ACHN (cell line): ENCODE measurements at regions not wholly inside any gene's neighbourhood (a gene's known extent, or its start where the extent isn't known, plus 50 kb on each side); places are given as distances from the start of the nearest gene placed in this dataset.
"Not testable (repeated sequence)": the region's sequence is repeated elsewhere in the genome, so short reads cannot be mapped to it uniquely, and the experiment has no call there.

Source experiments
- DNase-seq: peaks from one replicate; pipeline ENCODE4 v3.0.0-alpha.2; 2015
- in situ Hi-C: cut with HindIII; loops from 2 replicates; pipeline ENCODE4 v1.10.0; 2017; ENCODE audit warnings: low sequenced_read_pairs, low pct_ligation_motif_present, low pct_unique_long_range_greater_than_20kb

DNA sequence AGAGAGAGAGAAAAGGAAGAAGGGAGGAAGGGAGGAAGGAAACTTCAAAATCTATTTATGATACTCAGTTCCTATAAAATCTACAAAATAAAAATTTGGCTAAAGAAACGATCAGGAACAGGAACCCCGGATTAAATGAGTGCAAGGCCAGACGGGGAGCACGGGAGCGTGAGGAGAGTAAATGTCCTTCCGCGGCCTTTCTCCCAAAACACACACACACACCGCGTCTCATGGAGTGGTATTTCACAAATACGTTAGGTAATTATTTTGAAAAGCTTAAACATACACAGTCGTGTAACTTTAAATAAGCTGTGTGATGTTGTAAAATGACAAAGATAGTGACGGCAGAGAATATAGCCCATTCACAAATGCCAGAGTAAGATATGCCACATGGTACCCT is 125.7 kb upstream of the AFDN start:
- in situ Hi-C loops = no loop called here

DNA sequence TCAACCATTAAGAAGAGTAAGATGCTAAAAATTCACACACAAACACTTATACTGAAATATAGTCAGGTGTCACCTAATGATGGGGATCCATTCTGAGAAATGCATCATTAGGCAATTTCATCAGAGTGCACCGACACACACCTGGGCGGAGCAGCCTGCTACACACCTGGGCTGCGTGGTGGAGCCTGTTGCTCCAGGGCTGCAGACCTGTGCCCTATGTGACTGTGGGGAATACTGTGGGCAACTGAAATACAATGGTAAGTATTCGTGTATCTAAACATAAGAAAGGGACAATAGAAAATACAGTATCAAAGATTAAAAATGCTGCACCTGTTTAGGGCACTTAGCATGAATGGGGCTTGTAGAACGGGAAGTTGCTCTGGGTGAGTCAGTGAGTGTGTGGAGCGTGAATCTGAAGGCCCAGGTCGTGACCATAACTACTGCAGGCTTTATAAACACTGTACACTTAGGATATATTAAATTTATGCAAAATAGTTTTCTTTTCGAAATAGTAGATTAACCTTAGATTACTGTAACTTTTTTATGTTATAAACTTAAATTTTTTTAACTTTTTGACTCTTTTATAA is 124.4 kb upstream of the AFDN start:
- no peak for DNase-seq
- in situ Hi-C loops = no loop called here

More for the DNA sequence above, 125.7 kb upstream of the AFDN start:
- DNase-seq = no peak

DNA sequence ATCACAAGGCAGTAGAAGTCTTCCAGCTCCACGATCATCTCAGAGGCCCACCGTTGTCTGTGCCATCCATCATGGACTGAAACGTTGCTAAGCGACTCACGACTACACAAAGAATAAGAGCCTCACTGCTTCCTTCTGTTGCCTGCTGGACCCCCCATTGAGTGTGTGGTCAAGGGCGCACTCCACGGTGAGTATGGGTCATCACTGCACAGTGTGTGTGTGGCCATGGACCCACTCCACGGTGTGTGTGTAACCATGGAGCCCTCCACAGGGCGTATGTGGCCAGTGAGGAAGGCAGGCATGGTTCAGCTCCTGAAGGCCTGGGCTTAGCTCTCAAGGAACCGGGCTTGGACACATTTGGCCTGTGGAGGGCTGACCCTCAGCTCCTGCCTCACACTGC is 123.4 kb upstream of the AFDN start:
- DNase-seq = no peak
- in situ Hi-C loops = no loop called here

DNA sequence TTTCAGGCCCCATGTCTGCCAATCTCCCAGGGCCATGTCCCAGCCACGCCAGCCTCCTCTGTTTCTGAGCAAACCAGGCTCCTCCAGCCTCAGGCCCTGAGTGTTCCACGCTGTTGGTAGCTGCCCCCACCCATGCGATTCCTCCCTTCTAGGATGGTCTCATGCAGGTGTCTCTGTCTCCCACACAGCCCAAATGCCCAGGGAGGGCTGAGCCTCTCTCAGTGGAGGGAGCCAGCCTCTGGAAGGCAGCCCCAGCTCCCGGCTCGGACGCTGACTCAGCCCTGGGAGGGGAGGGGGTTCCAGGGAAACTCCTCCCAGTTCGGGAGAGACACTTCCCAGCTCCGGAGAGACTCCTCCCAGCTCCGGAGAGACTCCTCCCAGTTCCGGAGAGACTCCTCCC is 122.9 kb upstream of the AFDN start:
- DNase-seq = no peak
- in situ Hi-C loops = no loop called here

DNA sequence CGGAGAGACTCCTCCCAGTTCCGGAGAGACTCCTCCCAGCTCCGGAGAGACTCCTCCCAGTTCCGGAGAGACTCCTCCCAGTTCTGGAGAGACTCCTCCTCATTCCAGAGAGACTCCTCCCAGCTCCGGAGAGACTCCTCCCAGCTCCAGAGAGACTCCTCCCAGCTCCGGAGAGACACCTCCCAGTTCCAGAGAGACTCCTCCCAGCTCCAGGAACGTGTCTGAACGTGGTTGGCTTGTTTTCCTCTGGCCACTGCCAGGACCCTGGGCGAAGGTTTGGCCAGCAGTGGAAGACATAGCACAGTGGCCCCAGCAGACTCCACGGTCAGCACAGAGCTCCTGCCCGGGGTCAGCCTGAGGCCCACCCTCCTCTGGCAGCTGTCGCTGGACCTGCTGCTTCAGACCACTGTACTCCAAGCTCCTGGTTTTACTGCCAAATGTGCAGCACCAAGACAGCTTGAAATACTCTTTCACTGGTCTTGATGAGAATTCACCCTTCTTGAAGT is 122.3 kb upstream of the AFDN start:
- DNase-seq = no peak
- in situ Hi-C loops = no loop called here

DNA sequence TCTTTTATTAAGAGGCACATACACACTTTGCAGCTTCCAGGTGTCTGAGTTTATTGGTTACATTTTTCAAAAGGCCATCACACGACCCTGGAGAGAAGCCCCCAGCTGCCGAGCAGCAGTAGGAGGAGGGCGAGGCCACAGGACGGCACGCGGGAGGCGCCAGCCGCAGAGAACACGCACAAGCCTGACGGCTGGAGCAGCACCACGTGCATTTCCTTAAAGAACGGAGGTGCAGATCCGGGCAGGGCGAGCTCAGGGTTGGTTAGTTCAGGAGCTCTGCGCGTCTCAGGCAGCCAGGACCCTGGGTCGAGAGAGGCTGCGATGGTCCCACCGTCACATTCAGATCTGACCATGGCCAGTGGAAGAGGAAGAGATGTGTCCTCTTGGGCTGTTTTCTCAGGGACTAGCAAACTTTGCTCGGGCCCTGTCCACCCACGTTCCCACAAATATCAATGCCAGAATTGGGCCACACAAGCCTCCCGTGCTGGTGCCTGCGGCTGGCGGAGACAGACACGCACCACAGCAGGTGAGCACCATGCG is 121.4 kb upstream of the AFDN start:
- DNase-seq = no peak
- in situ Hi-C loops = no loop called here

DNA sequence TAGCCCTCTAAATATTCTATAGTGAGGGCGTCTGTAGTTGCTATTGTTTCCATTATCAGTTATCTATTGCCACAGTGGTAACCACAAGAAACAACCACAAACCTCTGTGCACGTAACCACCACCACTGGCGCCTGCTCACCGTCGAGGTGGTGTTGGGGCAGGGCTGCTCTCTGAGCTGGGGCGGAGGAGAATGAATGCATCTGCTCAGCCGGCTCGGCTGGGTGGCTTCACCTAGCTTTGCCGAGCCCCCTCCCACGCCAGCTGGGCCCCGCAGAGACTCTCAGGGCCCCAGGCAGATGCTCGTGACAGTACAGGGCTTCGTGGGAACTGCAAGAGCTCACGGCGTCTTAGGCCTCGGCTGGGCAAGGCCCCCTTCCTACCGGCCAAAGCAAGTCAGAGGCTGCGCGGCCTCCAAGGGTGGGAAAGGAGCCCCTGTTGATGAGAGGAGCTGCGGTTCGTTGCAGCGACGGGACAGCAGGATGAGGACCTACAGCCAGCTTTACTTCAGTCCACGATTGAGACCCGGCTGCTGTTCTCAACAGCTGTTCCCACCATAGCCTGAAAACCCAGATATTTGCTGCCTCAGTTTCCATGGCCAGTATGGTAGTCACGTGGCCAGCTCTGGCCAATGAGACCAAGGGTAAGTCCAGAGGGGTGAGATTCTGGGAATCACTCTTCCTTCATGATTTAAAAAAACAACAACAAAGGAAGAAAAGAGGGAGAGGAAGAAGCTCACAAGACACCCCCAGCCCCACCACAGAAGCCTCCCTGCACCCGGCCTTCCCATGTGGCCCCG is 120.2 kb upstream of the AFDN start:
- in situ Hi-C loops = no loop called here
- DNase-seq = no peak

DNA sequence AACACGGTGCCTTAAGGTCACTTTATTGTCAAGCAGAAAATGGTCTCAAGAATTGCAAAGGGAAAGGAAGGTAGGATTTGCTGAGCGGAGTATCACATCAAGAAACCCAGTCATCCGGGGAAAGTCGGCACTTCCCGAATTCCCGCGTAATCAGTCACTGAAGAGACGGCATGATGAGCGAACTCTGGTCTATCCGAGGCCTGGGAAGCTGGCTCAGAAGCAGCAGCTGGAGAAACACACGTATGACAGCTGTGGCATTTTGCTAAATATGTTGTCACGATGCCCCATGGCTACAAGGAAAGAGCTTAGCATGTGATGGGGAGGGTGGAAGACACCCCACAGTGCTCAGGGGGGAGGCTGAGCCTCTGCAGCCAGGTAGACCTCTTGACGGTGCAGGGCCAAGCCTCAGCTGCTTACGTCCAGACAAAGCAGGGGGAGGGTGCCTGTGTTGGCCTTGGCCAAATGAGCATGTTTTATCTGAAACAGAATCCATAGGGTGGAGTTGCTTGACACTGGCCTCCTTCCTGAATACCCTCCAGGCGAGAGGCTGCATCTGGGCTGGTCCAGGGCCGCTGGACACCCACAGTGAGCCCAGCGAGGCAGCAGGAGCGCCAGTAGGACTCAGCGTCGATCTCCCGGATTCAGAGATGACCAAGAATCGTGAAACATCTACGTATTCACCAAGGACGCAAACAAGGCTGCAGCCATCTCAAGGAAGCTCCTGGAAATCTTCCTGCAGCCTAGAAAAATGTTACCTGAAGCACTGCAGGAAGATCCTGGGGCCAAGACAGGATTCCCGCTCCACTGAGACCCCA is 118.8 kb upstream of the AFDN start:
- in situ Hi-C loops = no loop called here
- DNase-seq = no peak

DNA sequence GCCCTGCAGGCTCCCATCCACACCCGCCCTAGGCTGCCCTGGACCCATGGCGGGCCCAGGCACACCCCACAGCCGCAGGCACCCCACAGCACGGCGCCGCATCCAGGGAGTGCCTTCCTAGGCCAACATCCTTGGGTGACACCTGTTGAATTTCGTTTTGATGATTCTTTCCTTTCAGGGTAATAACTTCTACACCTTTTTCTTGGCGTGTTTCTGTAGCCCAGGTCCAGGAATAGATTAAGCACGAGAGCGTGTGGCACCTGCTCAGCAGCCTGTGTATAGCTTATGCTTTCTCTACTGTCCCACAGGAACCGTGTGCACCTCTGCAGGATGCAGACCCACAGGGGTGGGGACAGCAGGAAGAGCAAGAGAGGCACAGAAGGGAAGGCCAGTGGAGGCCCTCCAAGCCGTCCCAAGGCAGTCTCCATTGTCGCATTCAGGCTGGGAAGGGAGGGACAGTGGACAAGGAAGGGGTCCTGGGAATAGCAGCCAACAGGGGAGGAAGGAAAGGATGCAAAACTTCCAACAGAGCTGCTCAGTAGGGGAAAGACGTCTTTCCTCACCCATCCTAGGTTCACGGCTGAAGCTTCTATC is 118.1 kb upstream of the AFDN start:
- no peak for DNase-seq
- in situ Hi-C loops = no loop called here

DNA sequence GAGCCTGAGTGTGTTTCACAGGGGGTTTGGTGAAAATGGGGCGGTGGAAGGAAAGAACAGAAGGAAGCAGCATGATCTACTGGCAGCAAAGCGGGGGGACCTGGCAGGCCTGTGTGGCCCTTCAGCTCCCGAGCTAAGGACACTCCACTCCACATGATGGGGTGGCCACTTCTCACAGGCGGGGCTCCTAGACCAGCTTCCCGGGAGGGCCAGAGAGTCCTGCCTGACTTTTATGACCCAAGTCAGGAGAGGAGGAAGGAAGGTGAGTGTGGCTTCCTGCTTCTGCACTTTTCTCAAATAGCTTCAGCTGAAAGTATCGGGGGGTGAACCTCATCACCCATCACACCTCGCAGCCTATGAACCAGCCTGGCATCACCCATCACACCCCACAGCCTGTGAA is 117.5 kb upstream of the AFDN start:
- no peak for DNase-seq
- in situ Hi-C loops = no loop called here

DNA sequence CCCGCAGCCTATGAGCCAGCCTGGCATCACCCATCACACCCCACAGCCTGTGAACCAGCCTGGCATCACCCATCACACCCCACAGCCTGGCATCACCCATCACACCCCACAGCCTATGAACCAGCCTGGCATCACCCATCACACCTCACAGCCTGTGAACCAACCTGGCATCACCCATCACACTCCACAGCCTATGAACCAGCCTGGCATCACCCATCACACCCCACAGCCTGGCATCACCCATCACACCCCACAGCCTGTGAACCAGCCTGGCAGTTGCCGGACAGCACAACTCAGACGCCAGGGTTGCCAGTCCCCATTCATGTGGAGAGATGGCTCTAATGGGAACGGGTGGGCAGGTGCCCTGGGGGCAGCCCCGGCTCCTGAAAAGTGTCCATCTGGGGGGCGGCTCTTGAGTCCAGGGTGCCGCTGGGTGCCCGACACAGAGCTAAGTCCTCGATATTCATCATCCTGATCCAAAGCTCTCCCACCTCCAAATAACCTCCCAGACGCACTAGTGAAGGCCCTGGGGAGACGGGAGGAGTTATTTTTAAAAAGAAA is 116.9 kb upstream of the AFDN start:
- DNase-seq, in situ Hi-C loops: not testable (repeated sequence)

DNA sequence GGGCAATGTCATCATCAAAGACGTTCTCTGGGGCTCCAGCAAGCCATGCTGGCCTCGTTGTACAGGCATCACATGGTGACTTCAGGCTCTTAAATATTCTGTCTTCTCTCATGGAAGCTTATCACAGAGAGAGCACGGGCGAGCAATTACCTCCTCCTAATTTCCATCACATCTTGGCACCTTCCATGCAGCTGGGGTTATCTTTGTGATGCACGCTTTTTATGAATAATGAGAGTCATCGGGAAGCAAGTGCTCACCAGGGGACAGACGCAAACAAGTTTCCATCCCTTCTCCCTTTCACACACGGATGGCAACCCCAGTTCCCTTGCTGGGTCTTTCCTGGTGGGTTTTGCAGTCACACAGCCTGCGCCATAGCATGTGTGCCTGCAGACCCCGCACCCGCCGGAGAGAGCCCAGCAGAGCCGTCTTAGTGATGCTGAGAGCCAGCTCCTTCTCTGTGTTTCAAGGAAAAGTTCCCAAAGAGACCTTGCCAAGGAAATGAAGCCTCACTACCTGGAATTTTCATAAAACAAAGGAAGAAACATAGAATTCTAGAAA is 116.3 kb upstream of the AFDN start:
- no peak for DNase-seq
- in situ Hi-C loops = no loop called here

DNA sequence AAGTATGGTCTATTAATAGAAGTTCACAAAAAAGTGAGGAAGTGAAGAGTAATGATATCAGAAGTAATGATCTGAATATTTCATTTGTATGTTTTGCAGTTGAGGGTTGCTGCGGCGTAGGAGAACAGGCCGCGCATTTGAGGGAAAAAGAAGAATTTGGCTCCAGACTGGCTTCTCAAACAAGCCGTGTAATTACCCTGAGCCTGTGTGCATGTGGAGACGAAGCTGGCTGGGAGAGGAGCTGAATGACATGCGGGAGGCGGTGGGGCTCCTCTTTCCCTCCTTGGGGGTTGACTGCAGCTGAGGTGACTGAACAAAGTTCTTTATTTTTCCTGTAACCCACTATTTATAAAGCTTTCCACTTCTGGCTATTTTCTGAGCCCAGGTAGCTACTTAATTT is 115.5 kb upstream of the AFDN start:
- DNase-seq = no peak
- in situ Hi-C loops = no loop called here

DNA sequence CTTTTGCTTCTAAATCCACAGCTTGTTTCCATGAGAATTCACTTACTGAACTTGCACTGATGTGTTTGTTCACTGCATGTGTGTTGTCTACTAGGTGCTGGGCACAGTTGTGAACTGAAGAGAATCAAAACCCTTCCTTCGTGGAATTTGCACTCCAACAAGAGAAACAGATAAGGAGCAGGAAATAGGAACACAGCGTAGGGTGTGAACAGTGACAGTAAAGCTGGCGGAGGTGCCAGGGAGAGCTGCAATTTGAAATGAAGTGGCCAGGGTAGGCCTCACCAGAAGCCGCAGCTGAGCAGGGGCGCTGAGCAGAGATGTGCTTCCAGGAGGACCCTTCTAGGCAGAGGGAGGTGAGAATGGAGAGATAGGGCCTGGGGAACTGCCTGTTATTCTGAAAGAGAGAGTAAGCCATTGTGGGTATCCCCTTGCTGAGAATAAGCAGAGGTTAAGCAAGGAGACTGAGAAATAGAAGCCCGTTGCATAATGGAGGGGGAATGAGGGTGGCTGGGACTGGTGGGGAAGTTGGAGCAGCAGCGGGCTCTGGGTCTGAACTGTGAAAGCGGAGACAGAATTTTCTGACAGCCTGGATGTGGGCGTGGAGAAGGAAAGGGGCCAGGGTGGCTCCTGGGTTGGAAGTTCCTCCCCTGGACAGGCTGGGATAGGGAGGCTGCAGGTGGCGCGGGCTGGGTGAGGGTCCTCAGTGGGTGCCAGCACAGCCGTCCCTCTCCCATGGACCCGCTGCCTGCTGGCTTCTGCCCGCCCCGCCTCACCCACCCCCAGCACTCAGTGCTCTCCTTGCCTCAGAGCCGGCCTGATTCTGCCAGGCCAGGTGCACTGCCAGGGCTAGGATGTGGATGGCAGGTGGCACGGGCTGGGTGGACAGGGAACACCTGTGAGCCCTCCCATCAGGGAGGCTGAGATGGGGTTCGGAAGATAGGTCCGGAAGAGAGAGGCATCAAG is 114.7 kb upstream of the AFDN start:
- no peak for DNase-seq
- in situ Hi-C loops = no loop called here

DNA sequence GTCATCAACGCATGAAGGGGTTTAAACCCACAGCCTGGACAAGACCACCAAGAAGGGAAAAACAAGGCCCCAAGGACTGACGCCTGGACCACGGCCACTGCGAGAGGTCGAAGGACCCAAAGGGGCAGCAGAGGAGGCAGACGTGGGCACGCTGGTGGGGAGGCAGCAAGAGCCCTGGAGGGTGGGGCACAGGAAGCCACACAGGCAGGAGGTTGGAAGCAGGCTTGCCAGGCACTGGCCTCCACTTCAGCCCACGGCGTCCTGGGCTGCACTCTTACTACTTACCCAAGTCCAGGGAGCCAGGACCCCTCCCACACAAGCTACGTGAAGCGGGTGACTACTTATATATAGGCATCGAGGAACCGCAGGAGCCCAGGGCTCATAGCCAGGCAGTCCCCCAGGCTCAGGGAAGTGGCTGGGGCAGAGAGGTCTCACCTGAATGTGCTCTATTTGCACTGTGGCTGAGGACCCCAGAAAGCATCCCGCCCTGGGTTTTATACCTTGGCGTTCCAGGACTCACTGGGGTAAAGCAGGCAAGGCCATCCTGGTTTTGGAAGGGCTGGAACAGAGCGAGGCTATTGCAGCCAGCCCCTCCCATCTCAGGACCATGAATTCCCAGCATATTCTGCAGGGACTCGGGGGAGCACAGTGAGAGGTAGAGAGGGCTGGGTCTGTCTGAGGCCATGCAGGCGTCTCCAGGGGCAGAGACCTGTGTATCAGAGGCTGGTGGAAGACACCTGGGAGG is 113.8 kb upstream of the AFDN start:
- in situ Hi-C loops = no loop called here
- no peak for DNase-seq

DNA sequence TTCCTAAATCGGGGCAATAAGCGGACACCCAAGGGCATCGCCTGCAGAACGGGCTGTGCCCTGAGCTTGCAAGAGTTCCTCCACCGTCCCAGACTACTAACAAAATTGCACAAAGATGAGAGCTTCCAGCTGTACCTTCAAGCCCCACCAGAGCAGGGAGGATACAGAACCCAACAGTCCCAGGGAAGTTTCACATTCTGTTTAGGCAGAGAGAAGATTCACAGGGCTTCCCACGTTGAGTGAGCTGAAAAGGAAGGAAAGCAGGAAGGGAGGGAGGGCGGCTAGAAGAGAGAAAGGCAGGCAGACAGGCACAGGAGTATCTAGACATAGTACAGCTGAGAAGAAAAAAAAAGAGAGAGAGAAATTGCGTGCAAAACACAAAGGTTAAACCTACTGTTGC is 112.6 kb upstream of the AFDN start:
- DNase-seq = no peak
- in situ Hi-C loops = no loop called here

DNA sequence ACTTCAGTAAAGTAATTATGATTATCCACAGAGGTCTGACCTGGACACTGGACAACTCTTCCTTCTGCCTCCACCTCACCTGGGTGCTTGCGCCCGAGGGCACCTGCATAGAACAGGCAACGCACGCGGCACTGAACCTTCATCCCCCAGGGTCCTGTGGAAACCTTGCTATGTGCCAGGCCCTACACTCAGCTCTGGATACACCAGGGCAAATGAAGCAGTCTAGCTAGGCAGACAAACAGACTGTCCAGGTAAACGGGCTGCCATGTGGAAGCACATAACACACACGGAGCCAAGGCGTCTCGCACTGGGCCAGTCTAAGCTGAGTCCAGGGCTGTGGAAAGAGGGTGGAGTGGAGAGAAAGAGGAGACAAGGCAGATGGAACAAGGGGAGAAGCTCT is 109.3 kb upstream of the AFDN start:
- in situ Hi-C loops = no loop called here

More for the DNA sequence above, 109.3 kb upstream of the AFDN start:
- no peak for DNase-seq
